ENCODE measurements at regions not wholly inside any gene's neighbourhood (a gene's known extent, or its start where the extent isn't known, plus 50 kb on each side); places are given as distances from the start of the nearest gene placed in this dataset.
A peak's percentile ranks its signal among the peaks of the same experiment; 100 is the strongest.
"Not testable (repeated sequence)": the region's sequence is repeated elsewhere in the genome, so short reads cannot be mapped to it uniquely, and the experiment has no call there.

- no peak for DNase-seq (ENCODE audit: low read depth)
Observed at GRCh38 chr6:88456221-88456859, 290.2 kb upstream of the CNR1 start.

- no peak for DNase-seq (ENCODE audit: low read depth)
Observed at GRCh38 chr6:88455317-88455716, 289.2 kb upstream of the CNR1 start.

- peak; percentile 3 for DNase-seq (ENCODE audit: low read depth)
Observed at GRCh38 chr6:88454658-88455057, 288.5 kb upstream of the CNR1 start.

- DNase-seq (ENCODE audit: low read depth), result no peak
Observed at GRCh38 chr6:88449770-88450169, 283.6 kb upstream of the CNR1 start.

- DNase-seq (ENCODE audit: low read depth), result no peak
Observed at GRCh38 chr6:88445188-88445965, 279.2 kb upstream of the CNR1 start.

GRCh38 chr6:88443554-88443953 is 277.4 kb upstream of the CNR1 start:
- DNase-seq (ENCODE audit: low read depth), result no peak

GRCh38 chr6:88442737-88443136 is 276.6 kb upstream of the CNR1 start:
- DNase-seq (ENCODE audit: low read depth), result no peak

GRCh38 chr6:88441346-88441745 is 275.2 kb upstream of the CNR1 start:
- DNase-seq (ENCODE audit: low read depth), result no peak

- no peak for DNase-seq (ENCODE audit: low read depth)
Observed at GRCh38 chr6:88428068-88428467, 261.9 kb upstream of the CNR1 start.

GRCh38 chr6:88426005-88426404 is 259.9 kb upstream of the CNR1 start:
- no peak for DNase-seq (ENCODE audit: low read depth)

GRCh38 chr6:88422831-88423230 is 256.7 kb upstream of the CNR1 start:
- peak; percentile 6 for DNase-seq (ENCODE audit: low read depth)

GRCh38 chr6:88420967-88421488 is 254.9 kb upstream of the CNR1 start:
- DNase-seq (ENCODE audit: low read depth), result not testable (repeated sequence)

GRCh38 chr6:88418921-88419810 is 253.0 kb upstream of the CNR1 start:
- not testable (repeated sequence) for DNase-seq (ENCODE audit: low read depth)

GRCh38 chr6:88417361-88417760 is 251.2 kb upstream of the CNR1 start:
- DNase-seq (ENCODE audit: low read depth), result peak; percentile 3

- DNase-seq (ENCODE audit: low read depth), result no peak
Observed at GRCh38 chr6:88413459-88413858, 247.3 kb upstream of the CNR1 start.

GRCh38 chr6:88408355-88408754 is 242.2 kb upstream of the CNR1 start:
- DNase-seq (ENCODE audit: low read depth), result not testable (repeated sequence)

- DNase-seq (ENCODE audit: low read depth), result not testable (repeated sequence)
Observed at GRCh38 chr6:88406674-88407073, 240.5 kb upstream of the CNR1 start.

GRCh38 chr6:88403486-88403885 is 237.3 kb upstream of the CNR1 start:
- no peak for DNase-seq (ENCODE audit: low read depth)

- no peak for DNase-seq (ENCODE audit: low read depth)
Observed at GRCh38 chr6:88402909-88403308, 236.8 kb upstream of the CNR1 start.

- DNase-seq (ENCODE audit: low read depth), result not testable (repeated sequence)
Observed at GRCh38 chr6:88390998-88391397, 224.9 kb upstream of the CNR1 start.

GRCh38 chr6:88388589-88388988 is 222.4 kb upstream of the CNR1 start:
- DNase-seq (ENCODE audit: low read depth), result no peak

- DNase-seq (ENCODE audit: low read depth), result no peak
Observed at GRCh38 chr6:88386167-88386566, 220.0 kb upstream of the CNR1 start.
